ENCODE measurements at regions not wholly inside any gene's neighbourhood (a gene's known extent, or its start where the extent isn't known, plus 50 kb on each side); places are given as distances from the start of the nearest gene placed in this dataset.

DNA sequence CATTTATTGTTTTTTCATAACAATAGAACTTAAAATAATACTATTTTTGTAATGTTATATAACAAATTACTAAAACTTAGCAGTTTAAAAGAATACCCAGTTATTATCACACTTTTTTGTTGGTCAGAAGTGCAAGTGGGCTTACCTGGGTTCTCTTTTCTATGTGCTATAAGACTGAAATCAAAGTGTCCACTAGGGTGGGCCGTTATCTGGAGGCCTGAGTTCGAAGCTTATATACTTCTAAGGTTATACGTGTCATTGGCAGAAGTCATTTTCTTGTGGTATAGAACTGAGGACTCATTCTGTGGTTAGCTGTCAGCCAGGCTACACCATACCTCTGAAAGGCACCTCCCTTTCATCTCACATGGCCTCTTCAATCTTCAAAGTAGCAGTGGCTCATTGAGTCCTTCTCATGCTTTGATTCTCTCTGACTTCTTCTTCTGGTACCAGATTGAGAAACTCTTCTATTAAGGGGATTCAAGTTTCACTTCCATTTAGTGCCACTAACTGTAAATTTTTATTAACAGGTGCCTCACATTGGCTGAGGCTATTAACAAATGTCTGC lies 414.3 kb downstream of the AMY1C start:
- no peak overlapping the region for H3K27ac ChIP-seq (ENCODE audit: insufficient read depth, low read depth, low read length)
- no TSS peak for BruUV-seq (replicated peaks)
- no peak overlapping the region for H3K4me2 ChIP-seq (ENCODE audit: insufficient read depth, low read length)
- no peaks in the 10 kb centered on the region for H3K9me1 ChIP-seq (replicated peaks; ENCODE audit: control insufficient read depth, extremely low read depth, insufficient read depth, low read length)
- no peak overlapping the region for H3K9ac ChIP-seq (replicated peaks; ENCODE audit: extremely low read depth, insufficient read depth, low read length)
- no peak for DNase-seq (ENCODE audit: low read depth, low spot score)
- H3K79me2 ChIP-seq (ENCODE audit: control insufficient read depth, insufficient read depth, low read length): no peaks in the 10 kb centered on the region
- TF ChIP-seq GATA2 (IDR thresholded peaks at IDR 0.05; ENCODE audit: insufficient read depth, insufficient read length, low read depth, low read length) (no peak), MYC (IDR thresholded peaks at IDR 0.05; ENCODE audit: low read depth, low read length) (no peak), EZH2 (IDR thresholded peaks at IDR 0.05; ENCODE audit: borderline replicate concordance, low read depth, low read length, severe bottlenecking) (no peak), POLR2AphosphoS5 (IDR thresholded peaks at IDR 0.05; ENCODE audit: insufficient read depth, low read depth, low read length) (no peak), FOS (IDR thresholded peaks at IDR 0.05; ENCODE audit: borderline replicate concordance, insufficient read depth, low read length) (no peak), POLR2A (IDR thresholded peaks at IDR 0.05; ENCODE audit: low read depth, low read length) (no peak), JUN (IDR thresholded peaks at IDR 0.05; ENCODE audit: borderline replicate concordance, insufficient read depth, insufficient read length, low read depth) (no peak)
- TF ChIP-seq, protein P1, sequence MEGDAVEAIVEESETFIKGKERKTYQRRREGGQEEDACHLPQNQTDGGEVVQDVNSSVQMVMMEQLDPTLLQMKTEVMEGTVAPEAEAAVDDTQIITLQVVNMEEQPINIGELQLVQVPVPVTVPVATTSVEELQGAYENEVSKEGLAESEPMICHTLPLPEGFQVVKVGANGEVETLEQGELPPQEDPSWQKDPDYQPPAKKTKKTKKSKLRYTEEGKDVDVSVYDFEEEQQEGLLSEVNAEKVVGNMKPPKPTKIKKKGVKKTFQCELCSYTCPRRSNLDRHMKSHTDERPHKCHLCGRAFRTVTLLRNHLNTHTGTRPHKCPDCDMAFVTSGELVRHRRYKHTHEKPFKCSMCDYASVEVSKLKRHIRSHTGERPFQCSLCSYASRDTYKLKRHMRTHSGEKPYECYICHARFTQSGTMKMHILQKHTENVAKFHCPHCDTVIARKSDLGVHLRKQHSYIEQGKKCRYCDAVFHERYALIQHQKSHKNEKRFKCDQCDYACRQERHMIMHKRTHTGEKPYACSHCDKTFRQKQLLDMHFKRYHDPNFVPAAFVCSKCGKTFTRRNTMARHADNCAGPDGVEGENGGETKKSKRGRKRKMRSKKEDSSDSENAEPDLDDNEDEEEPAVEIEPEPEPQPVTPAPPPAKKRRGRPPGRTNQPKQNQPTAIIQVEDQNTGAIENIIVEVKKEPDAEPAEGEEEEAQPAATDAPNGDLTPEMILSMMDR (IDR thresholded peaks at IDR 0.05; ENCODE audit: extremely low read depth in 1 of 2, insufficient read depth in 1 of 2, low read depth in 1 of 2, low read length in 2 of 2): no peak
- TF ChIP-seq, protein P2, sequence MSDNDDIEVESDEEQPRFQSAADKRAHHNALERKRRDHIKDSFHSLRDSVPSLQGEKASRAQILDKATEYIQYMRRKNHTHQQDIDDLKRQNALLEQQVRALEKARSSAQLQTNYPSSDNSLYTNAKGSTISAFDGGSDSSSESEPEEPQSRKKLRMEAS (IDR thresholded peaks at IDR 0.05; ENCODE audit: insufficient read depth, insufficient read length): no peak
- no peaks in the 10 kb centered on the region for H3K9me3 ChIP-seq (replicated peaks; ENCODE audit: control insufficient read depth, insufficient read depth, low read length)
- CTCF ChIA-PET: no interaction called here
- no peak for FAIRE-seq
- no peaks in the 10 kb centered on the region for H3K36me3 ChIP-seq (ENCODE audit: control insufficient read depth in 2 of 2, extremely low read depth in 1 of 2, insufficient read depth in 2 of 2, low read length in 2 of 2)
- no peak overlapping the region for H2AFZ ChIP-seq (ENCODE audit: low read depth, low read length)
- H3K4me1 ChIP-seq (ENCODE audit: control insufficient read depth, extremely low read depth, insufficient read depth, low read length): no peaks in the 10 kb centered on the region
- POLR2A ChIA-PET: no interaction called here
- no peaks in the 10 kb centered on the region for H3K27me3 ChIP-seq (ENCODE audit: control insufficient read depth in 2 of 2, insufficient read depth in 2 of 2, low read length in 2 of 2)
- H3K4me3 ChIP-seq (replicated peaks in 1 of 3; ENCODE audit: insufficient read depth in 1 of 3, low read depth in 1 of 3, low read length in 3 of 3): no peak overlapping the region
- intact Hi-C loops (cut with micrococcal nuclease): no loop called here
- no peaks in the 10 kb centered on the region for H4K20me1 ChIP-seq (replicated peaks; ENCODE audit: control insufficient read depth, extremely low read depth, insufficient read depth, low read length)
- dilution Hi-C loops (cut with MboI; ENCODE audit: extremely low pct_ligation_motif_present, low sequenced_read_pairs): no loop called here

Measured in endothelial cell of umbilical vein (primary cell).